Ishikawa (cell line): ENCODE measurements at regions not wholly inside any gene's neighbourhood (a gene's known extent, or its start where the extent isn't known, plus 50 kb on each side); places are given as distances from the start of the nearest gene placed in this dataset.

ENCODE experiments used
- CEBPB ChIP-seq: IDR thresholded peaks from 2 replicates; pipeline ENCODE4 v1.6.1; 2012
- CREB1 ChIP-seq: IDR thresholded peaks from 2 replicates; pipeline ENCODE4 v1.6.1; 2012; ENCODE audit warnings: low read depth
- EGR1 ChIP-seq: IDR thresholded peaks from 2 replicates; pipeline ENCODE4 v1.6.1; 2012
- EP300 ChIP-seq: IDR thresholded peaks from 2 replicates; pipeline ENCODE4 v1.6.1; 2012; ENCODE audit warnings: borderline replicate concordance
- FOXM1 ChIP-seq: IDR thresholded peaks from 2 replicates; pipeline ENCODE4 v1.6.1; 2012; ENCODE audit warnings: low read depth, borderline replicate concordance
- MAX ChIP-seq: IDR thresholded peaks from 2 replicates; pipeline ENCODE4 v1.6.1; 2012
- NFIC ChIP-seq: IDR thresholded peaks from 2 replicates; pipeline ENCODE4 v1.6.1; 2012
- RAD21 ChIP-seq: IDR thresholded peaks from 2 replicates; pipeline ENCODE4 v1.6.1; 2012; ENCODE audit warnings: low read depth
- REST ChIP-seq: IDR thresholded peaks from 2 replicates; pipeline ENCODE4 v1.6.1; 2012; ENCODE audit warnings: low read depth, mild to moderate bottlenecking
- TAF1 ChIP-seq: IDR thresholded peaks from 2 replicates; pipeline ENCODE4 v1.6.1; 2012; ENCODE audit warnings: low read depth, mild to moderate bottlenecking
- TCF12 ChIP-seq: IDR thresholded peaks from 2 replicates; pipeline ENCODE4 v1.6.1; 2012; ENCODE audit warnings: low read depth
- TEAD4 ChIP-seq: IDR thresholded peaks from 2 replicates; pipeline ENCODE4 v1.6.1; 2012
- USF1 ChIP-seq: IDR thresholded peaks from 2 replicates; pipeline ENCODE4 v1.6.1; 2012
- YY1 ChIP-seq: IDR thresholded peaks from 2 replicates; pipeline ENCODE4 v1.6.1; 2012; ENCODE audit warnings: low read depth
- ZBTB7A ChIP-seq: IDR thresholded peaks from 2 replicates; pipeline ENCODE4 v1.6.1; 2012; ENCODE audit warnings: low read depth

- TF ChIP-seq REST (no peak), TEAD4 (no peak), EGR1 (no peak), FOXM1 (no peak)
Observed at GRCh38 chr9:88033359-88033702, 59.0 kb upstream of the CDK20 start.

- TF ChIP-seq RAD21 (no peak), TCF12 (no peak), EGR1 (no peak), TAF1 (no peak), NFIC (no peak), USF1 (no peak), ZBTB7A (no peak), CREB1 (no peak), YY1 (no peak)
Observed at GRCh38 chr9:88028338-88028737, 54.0 kb upstream of the CDK20 start.

- TF ChIP-seq FOXM1: no peak
Observed at GRCh38 chr9:88026118-88026479, 51.8 kb upstream of the CDK20 start.

GRCh38 chr9:88025411-88026117 lies 51.2 kb upstream of the CDK20 start:
- no peak for TF ChIP-seq TAF1
- TF ChIP-seq TCF12: no peak
- TF ChIP-seq CREB1: no peak
- TF ChIP-seq CEBPB: no peak
- TF ChIP-seq USF1: no peak
- TF ChIP-seq RAD21: no peak
- no peak for TF ChIP-seq EGR1

- TF ChIP-seq TAF1 (no peak), CEBPB (no peak), TEAD4 (no peak), NFIC (no peak), YY1 (no peak), FOXM1 (no peak), TCF12 (no peak), USF1 (no peak), RAD21 (no peak), CREB1 (no peak), REST (no peak), MAX (no peak), EGR1 (no peak), EP300 (no peak), ZBTB7A (no peak)
Observed at GRCh38 chr9:88024896-88025295, 50.6 kb upstream of the CDK20 start.
